ENCODE measurements at regions not wholly inside any gene's neighbourhood (a gene's known extent, or its start where the extent isn't known, plus 50 kb on each side); places are given as distances from the start of the nearest gene placed in this dataset.

DNA sequence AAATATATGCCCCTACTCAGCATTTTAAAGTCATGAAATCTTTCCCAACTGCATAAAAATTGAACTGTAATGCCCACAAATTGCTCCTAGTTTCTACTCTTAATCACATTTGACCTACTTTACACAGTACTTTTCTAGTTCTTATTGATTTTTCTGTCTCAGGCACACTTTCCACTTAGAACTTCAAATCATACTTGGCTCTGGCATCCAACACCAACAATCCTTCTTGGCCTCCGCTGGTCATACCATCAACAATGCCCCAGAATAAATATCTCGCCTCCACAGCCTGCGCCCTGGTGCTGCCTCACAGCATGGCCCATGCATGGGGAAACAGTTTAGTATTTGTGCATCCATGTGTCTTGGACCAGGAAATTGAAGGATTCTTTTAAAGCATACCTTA is 107.5 kb upstream of the SYT10 start:
- TF ChIP-seq, protein P1, sequence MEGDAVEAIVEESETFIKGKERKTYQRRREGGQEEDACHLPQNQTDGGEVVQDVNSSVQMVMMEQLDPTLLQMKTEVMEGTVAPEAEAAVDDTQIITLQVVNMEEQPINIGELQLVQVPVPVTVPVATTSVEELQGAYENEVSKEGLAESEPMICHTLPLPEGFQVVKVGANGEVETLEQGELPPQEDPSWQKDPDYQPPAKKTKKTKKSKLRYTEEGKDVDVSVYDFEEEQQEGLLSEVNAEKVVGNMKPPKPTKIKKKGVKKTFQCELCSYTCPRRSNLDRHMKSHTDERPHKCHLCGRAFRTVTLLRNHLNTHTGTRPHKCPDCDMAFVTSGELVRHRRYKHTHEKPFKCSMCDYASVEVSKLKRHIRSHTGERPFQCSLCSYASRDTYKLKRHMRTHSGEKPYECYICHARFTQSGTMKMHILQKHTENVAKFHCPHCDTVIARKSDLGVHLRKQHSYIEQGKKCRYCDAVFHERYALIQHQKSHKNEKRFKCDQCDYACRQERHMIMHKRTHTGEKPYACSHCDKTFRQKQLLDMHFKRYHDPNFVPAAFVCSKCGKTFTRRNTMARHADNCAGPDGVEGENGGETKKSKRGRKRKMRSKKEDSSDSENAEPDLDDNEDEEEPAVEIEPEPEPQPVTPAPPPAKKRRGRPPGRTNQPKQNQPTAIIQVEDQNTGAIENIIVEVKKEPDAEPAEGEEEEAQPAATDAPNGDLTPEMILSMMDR (IDR thresholded peaks at IDR 0.05), result no peak
- TF ChIP-seq POLR2A (IDR thresholded peaks at IDR 0.05), result no peak
